ENCODE measurements at regions not wholly inside any gene's neighbourhood (a gene's known extent, or its start where the extent isn't known, plus 50 kb on each side); places are given as distances from the start of the nearest gene placed in this dataset.
A peak's percentile ranks its signal among the peaks of the same experiment; 100 is the strongest.

- Histone ChIP-seq H3K4me3 (ENCODE audit: insufficient read length, low read depth) (no peak overlapping the region), H3K9me3 (ENCODE audit: insufficient read depth, low read length) (no peaks in the 10 kb centered on the region), H3K27me3 (ENCODE audit: insufficient read depth, insufficient read length) (no peaks in the 10 kb centered on the region), H3K9ac (ENCODE audit: insufficient read length, low read depth) (no peak overlapping the region), H3K36me3 (ENCODE audit: insufficient read depth, insufficient read length, low read length) (no peaks in the 10 kb centered on the region), H3K4me1 (ENCODE audit: insufficient read depth, insufficient read length) (peaks cover 3% of the 10 kb centered on the region)
- DNase-seq (ENCODE audit: low read depth, low spot score), result no peak
- no peak for TF ChIP-seq SUZ12 (IDR thresholded peaks at IDR 0.05; ENCODE audit: extremely low read depth, insufficient read depth, insufficient read length)
- no peak for TF ChIP-seq ZNF274 (IDR thresholded peaks at IDR 0.05; ENCODE audit: low read depth, low read length)
- TF ChIP-seq YY1 (IDR thresholded peaks at IDR 0.05; ENCODE audit: insufficient read depth, insufficient read length), result no peak
Measured at GRCh38 chr9:108568093-108568492, 287.7 kb downstream of the ACTL7B start.

GRCh38 chr9:108567571-108567970, 288.2 kb downstream of the ACTL7B start:
- no peaks in the 10 kb centered on the region for H3K27me3 ChIP-seq (ENCODE audit: insufficient read depth, insufficient read length)
- no peak overlapping the region for H3K4me3 ChIP-seq (ENCODE audit: insufficient read length, low read depth)
- no peaks in the 10 kb centered on the region for H3K36me3 ChIP-seq (ENCODE audit: insufficient read depth, insufficient read length, low read length)
- DNase-seq (ENCODE audit: low read depth, low spot score), result no peak
- peaks cover 3% of the 10 kb centered on the region for H3K4me1 ChIP-seq (ENCODE audit: insufficient read depth, insufficient read length)
- no peak for TF ChIP-seq SUZ12 (IDR thresholded peaks at IDR 0.05; ENCODE audit: extremely low read depth, insufficient read depth, insufficient read length)
- no peak for TF ChIP-seq YY1 (IDR thresholded peaks at IDR 0.05; ENCODE audit: insufficient read depth, insufficient read length)
- no peak for TF ChIP-seq ZNF274 (IDR thresholded peaks at IDR 0.05; ENCODE audit: low read depth, low read length)
- no peak overlapping the region for H3K9ac ChIP-seq (ENCODE audit: insufficient read length, low read depth)
- 0 out of 2 replicates have a peak, but pooled peaks cover 2% of the 10 kb centered on the region for H3K9me3 ChIP-seq (ENCODE audit: insufficient read depth, low read length)

GRCh38 chr9:108565651-108566378, 290.0 kb downstream of the ACTL7B start:
- no peak overlapping the region for H3K4me3 ChIP-seq (ENCODE audit: insufficient read length, low read depth)
- peaks cover 3% of the 10 kb centered on the region for H3K4me1 ChIP-seq (ENCODE audit: insufficient read depth, insufficient read length)
- TF ChIP-seq YY1 (IDR thresholded peaks at IDR 0.05; ENCODE audit: insufficient read depth, insufficient read length) (no peak), SUZ12 (IDR thresholded peaks at IDR 0.05; ENCODE audit: extremely low read depth, insufficient read depth, insufficient read length) (no peak), ZNF274 (IDR thresholded peaks at IDR 0.05; ENCODE audit: low read depth, low read length) (no peak)

GRCh38 chr9:108562176-108562575, 293.6 kb downstream of the ACTL7B start:
- DNase-seq (ENCODE audit: low read depth, low spot score), result no peak
- Histone ChIP-seq H3K4me1 (ENCODE audit: insufficient read depth, insufficient read length) (no peaks in the 10 kb centered on the region), H3K9ac (ENCODE audit: insufficient read length, low read depth) (no peak overlapping the region), H3K27me3 (ENCODE audit: insufficient read depth, insufficient read length) (no peaks in the 10 kb centered on the region), H3K4me3 (ENCODE audit: insufficient read length, low read depth) (no peak overlapping the region), H3K36me3 (ENCODE audit: insufficient read depth, insufficient read length, low read length) (no peaks in the 10 kb centered on the region), H3K9me3 (ENCODE audit: insufficient read depth, low read length) (peaks cover 4% of the 10 kb centered on the region; the same call in 1 of the 2 replicates)
- no peak for TF ChIP-seq ZNF274 (IDR thresholded peaks at IDR 0.05; ENCODE audit: low read depth, low read length)
- no peak for TF ChIP-seq YY1 (IDR thresholded peaks at IDR 0.05; ENCODE audit: insufficient read depth, insufficient read length)
- no peak for TF ChIP-seq SUZ12 (IDR thresholded peaks at IDR 0.05; ENCODE audit: extremely low read depth, insufficient read depth, insufficient read length)

More at GRCh38 chr9:108565651-108566378, 290.0 kb downstream of the ACTL7B start:
- Histone ChIP-seq H3K9me3 (ENCODE audit: insufficient read depth, low read length) (peaks cover 4% of the 10 kb centered on the region; the same call in 1 of the 2 replicates), H3K9ac (ENCODE audit: insufficient read length, low read depth) (no peak overlapping the region), H3K27me3 (ENCODE audit: insufficient read depth, insufficient read length) (no peaks in the 10 kb centered on the region), H3K36me3 (ENCODE audit: insufficient read depth, insufficient read length, low read length) (no peaks in the 10 kb centered on the region)
- peak; percentile 78 for DNase-seq (ENCODE audit: low read depth, low spot score)

GRCh38 chr9:108559432-108559831, 296.4 kb downstream of the ACTL7B start:
- Histone ChIP-seq H3K27me3 (ENCODE audit: insufficient read depth, insufficient read length) (no peaks in the 10 kb centered on the region), H3K4me3 (ENCODE audit: insufficient read length, low read depth) (no peak overlapping the region), H3K4me1 (ENCODE audit: insufficient read depth, insufficient read length) (no peaks in the 10 kb centered on the region), H3K9me3 (ENCODE audit: insufficient read depth, low read length) (peaks cover 4% of the 10 kb centered on the region; the same call in 1 of the 2 replicates), H3K36me3 (ENCODE audit: insufficient read depth, insufficient read length, low read length) (no peaks in the 10 kb centered on the region), H3K9ac (ENCODE audit: insufficient read length, low read depth) (no peak overlapping the region)
- no peak for TF ChIP-seq SUZ12 (IDR thresholded peaks at IDR 0.05; ENCODE audit: extremely low read depth, insufficient read depth, insufficient read length)
- no peak for TF ChIP-seq ZNF274 (IDR thresholded peaks at IDR 0.05; ENCODE audit: low read depth, low read length)
- no peak for TF ChIP-seq YY1 (IDR thresholded peaks at IDR 0.05; ENCODE audit: insufficient read depth, insufficient read length)
- DNase-seq (ENCODE audit: low read depth, low spot score), result no peak

DNA sequence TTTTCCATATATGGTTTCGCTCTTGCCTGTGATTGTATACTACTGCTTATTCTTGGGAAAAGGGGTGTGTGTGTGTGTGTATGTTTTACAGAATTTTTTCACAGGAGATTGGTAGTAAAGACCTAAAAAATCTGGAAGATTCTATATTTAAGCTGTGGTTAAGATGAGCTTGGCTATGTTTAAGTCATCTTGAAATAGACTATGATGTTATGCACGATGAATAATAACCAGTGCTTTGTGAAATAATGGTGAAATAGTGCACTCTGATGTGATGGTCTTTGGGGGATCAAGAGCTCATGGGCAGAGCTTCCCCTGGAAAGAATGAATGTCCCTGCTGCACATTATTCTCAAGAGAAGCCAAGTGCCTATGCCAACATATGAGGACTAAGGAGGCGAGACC, 301.0 kb downstream of the ACTL7B start:
- H3K4me1 ChIP-seq (ENCODE audit: insufficient read depth, insufficient read length), result peaks cover 3% of the 10 kb centered on the region
- no peak for TF ChIP-seq SUZ12 (IDR thresholded peaks at IDR 0.05; ENCODE audit: extremely low read depth, insufficient read depth, insufficient read length)
- no peak for TF ChIP-seq YY1 (IDR thresholded peaks at IDR 0.05; ENCODE audit: insufficient read depth, insufficient read length)
- TF ChIP-seq ZNF274 (IDR thresholded peaks at IDR 0.05; ENCODE audit: low read depth, low read length), result no peak
- H3K4me3 ChIP-seq (ENCODE audit: insufficient read length, low read depth), result no peak overlapping the region
- H3K27me3 ChIP-seq (ENCODE audit: insufficient read depth, insufficient read length), result no peaks in the 10 kb centered on the region
- H3K9ac ChIP-seq (ENCODE audit: insufficient read length, low read depth), result no peak overlapping the region
- no peaks in the 10 kb centered on the region for H3K9me3 ChIP-seq (ENCODE audit: insufficient read depth, low read length)
- no peak for DNase-seq (ENCODE audit: low read depth, low spot score)
- no peaks in the 10 kb centered on the region for H3K36me3 ChIP-seq (ENCODE audit: insufficient read depth, insufficient read length, low read length)

DNA sequence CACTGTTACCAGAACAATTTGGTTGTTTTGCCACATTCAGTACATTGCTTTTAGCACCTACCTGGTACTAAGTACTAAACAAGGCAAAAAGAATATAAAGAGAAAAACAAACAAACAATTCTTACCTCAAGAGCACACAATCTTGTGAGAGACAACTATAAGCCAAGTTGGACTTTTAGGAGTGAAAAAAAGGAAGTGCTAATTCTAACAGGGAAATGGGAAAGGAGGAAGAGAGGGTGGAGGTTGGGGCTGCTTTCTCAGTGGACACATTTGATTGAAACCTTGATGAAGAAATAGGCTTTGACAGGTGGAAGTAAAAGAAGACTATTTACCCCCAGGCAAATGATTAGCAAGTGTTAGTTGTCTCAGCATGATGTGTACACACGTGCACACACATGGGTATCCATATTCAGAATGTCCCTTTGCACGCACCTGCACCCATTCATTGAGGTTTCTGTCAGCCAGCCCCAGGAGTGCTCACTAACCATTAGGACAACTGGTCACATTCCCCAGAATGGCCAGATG, 302.6 kb downstream of the ACTL7B start:
- no peaks in the 10 kb centered on the region for H3K36me3 ChIP-seq (ENCODE audit: insufficient read depth, insufficient read length, low read length)
- no peak overlapping the region for H3K4me3 ChIP-seq (ENCODE audit: insufficient read length, low read depth)
- no peak overlapping the region for H3K9ac ChIP-seq (ENCODE audit: insufficient read length, low read depth)
- no peak for TF ChIP-seq SUZ12 (IDR thresholded peaks at IDR 0.05; ENCODE audit: extremely low read depth, insufficient read depth, insufficient read length)
- no peak for TF ChIP-seq ZNF274 (IDR thresholded peaks at IDR 0.05; ENCODE audit: low read depth, low read length)
- no peak for TF ChIP-seq YY1 (IDR thresholded peaks at IDR 0.05; ENCODE audit: insufficient read depth, insufficient read length)
- no peaks in the 10 kb centered on the region for H3K27me3 ChIP-seq (ENCODE audit: insufficient read depth, insufficient read length)
- H3K9me3 ChIP-seq (ENCODE audit: insufficient read depth, low read length), result no peaks in the 10 kb centered on the region
- H3K4me1 ChIP-seq (ENCODE audit: insufficient read depth, insufficient read length), result peaks cover 3% of the 10 kb centered on the region
- DNase-seq (ENCODE audit: low read depth, low spot score), result no peak

Data from NT2/D1 (cell line).